ENCODE measurements at regions not wholly inside any gene's neighbourhood (a gene's known extent, or its start where the extent isn't known, plus 50 kb on each side); places are given as distances from the start of the nearest gene placed in this dataset.
"Not testable (repeated sequence)": the region's sequence is repeated elsewhere in the genome, so short reads cannot be mapped to it uniquely, and the experiment has no call there.

- intact Hi-C loops (cut with DNase I; ENCODE audit: low total_unique reads) = no loop called here
- Histone ChIP-seq H3K9me3 (no peaks in the 10 kb centered on the region), H3K4me1 (no peaks in the 10 kb centered on the region), H3K27me3 (no peaks in the 10 kb centered on the region), H3K27ac (no peak overlapping the region), H3K36me3 (ENCODE audit: low read depth, missing control alignments) (no peaks in the 10 kb centered on the region), H3K4me3 (no peak overlapping the region)
- DNase-seq = no peak
- WGBS, 2 donors = 80 to 82% methylated on average over 2 of the region's 2 CpGs
- TF ChIP-seq CTCF (IDR thresholded peaks at IDR 0.05) (no peak), POLR2A (IDR thresholded peaks at IDR 0.05) (no peak)
Observed at GRCh38 chr3:15983232-15983631, 185.5 kb upstream of the ANKRD28 start.

GRCh38 chr3:15983693-15984092 lies 185.9 kb upstream of the ANKRD28 start:
- Histone ChIP-seq H3K9me3 (no peaks in the 10 kb centered on the region), H3K4me3 (no peak overlapping the region), H3K27ac (no peak overlapping the region), H3K27me3 (no peaks in the 10 kb centered on the region), H3K36me3 (ENCODE audit: low read depth, missing control alignments) (no peaks in the 10 kb centered on the region), H3K4me1 (no peaks in the 10 kb centered on the region)
- intact Hi-C loops (cut with DNase I; ENCODE audit: low total_unique reads) = no loop called here
- TF ChIP-seq CTCF (IDR thresholded peaks at IDR 0.05) (no peak), POLR2A (IDR thresholded peaks at IDR 0.05) (no peak)
- no peak for DNase-seq
- 80 to 91% methylated on average over 1 of the region's 1 CpG for WGBS, 2 donors

DNA sequence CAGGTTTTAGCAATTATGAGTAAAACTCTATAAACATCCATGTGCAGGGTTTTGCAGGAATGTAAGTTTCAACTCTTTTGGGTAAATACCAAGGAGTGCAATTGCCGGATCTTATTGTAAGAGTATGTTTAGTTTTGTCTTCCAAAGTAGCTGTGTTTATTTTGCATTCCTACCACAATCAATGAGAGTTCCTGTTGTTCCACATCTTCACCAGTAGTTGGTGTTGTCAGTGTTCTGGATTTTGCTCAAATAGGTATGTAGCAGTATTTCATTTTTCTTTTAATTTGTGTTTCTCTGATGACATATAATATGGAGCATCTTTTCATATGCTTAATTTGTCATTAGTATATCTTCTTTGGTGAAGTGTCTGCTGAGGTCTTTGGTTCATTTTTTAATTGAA lies 185.1 kb upstream of the GALNT15 start:
- intact Hi-C loops (cut with DNase I; ENCODE audit: low total_unique reads) = no loop called here
- Histone ChIP-seq H3K4me3 (no peak overlapping the region), H3K27me3 (no peaks in the 10 kb centered on the region), H3K9me3 (no peaks in the 10 kb centered on the region), H3K4me1 (no peaks in the 10 kb centered on the region), H3K27ac (no peak overlapping the region), H3K36me3 (ENCODE audit: low read depth, missing control alignments) (no peaks in the 10 kb centered on the region)
- TF ChIP-seq POLR2A (IDR thresholded peaks at IDR 0.05) (no peak), CTCF (IDR thresholded peaks at IDR 0.05) (no peak)
- no peak for DNase-seq
- 89 to 93% methylated on average over 1 of the region's 1 CpG for WGBS, 2 donors

GRCh38 chr3:15993660-15994059 lies 180.8 kb upstream of the GALNT15 start:
- intact Hi-C loops (cut with DNase I; ENCODE audit: low total_unique reads); H3K4me1 ChIP-seq; H3K36me3 ChIP-seq (ENCODE audit: low read depth, missing control alignments); H3K27me3 ChIP-seq; DNase-seq; H3K4me3 ChIP-seq; H3K27ac ChIP-seq; H3K9me3 ChIP-seq: not testable (repeated sequence)
- WGBS, 2 donors = 78 to 94% methylated on average over 7 of the region's 7 CpGs

DNA sequence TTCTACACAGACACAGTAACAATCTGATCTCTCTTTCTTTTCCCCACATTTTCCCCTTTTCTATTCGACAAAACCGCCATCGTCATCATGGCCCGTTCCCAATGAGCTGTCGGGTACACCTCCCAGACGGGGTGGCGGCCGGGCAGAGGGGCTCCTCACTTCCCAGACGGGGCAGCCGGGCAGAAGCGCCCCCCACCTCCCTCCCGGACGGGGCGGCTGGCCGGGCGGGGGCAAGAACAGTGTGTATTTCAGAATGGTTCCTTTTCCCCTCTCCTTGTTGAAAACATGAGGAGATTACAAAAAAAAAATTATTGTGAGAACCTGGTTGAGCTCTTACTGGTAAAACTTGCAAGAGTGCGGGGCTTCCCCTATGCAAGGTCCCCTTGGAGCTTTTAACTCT lies 178.0 kb upstream of the GALNT15 start:
- H3K4me3 ChIP-seq; DNase-seq; H3K36me3 ChIP-seq (ENCODE audit: low read depth, missing control alignments); H3K27ac ChIP-seq; H3K4me1 ChIP-seq; intact Hi-C loops (cut with DNase I; ENCODE audit: low total_unique reads); H3K9me3 ChIP-seq; H3K27me3 ChIP-seq: not testable (repeated sequence)
- WGBS, 2 donors = 80 to 91% methylated on average over 13 to 17 of the region's 17 CpGs

DNA sequence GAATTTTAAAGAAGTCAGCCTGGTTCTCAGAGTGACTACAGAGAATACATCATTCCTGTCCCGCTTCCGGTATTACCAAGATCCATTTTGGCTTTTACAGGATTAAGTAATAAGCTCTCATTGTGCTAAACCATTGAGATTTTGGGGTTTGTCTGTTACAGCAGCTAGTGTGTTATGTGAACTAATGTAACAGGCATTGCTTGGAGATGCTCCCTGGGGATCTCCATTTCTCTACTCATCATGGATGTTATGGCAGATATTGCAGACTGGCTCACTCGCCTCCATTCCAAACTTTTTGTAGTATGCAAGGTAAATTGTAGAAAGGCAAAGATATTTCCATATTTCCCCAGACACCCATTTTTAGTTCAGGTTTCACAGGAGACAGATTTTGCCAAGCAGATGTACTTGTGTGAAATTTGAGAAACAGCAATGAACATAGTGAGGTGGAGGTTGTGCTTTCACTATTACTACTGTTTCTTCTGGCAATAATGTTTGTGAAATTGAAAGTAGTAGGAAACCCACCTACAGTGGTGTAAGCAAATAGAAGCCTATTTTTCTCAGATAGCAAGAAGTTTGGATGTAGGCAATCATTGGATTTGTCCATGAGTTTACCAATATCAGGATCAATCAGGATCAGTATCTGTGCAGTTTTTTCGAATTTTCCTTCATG lies 177.1 kb upstream of the GALNT15 start:
- H3K9me3 ChIP-seq = no peaks in the 10 kb centered on the region
- no peak for TF ChIP-seq CTCF (IDR thresholded peaks at IDR 0.05)
- no peak for TF ChIP-seq POLR2A (IDR thresholded peaks at IDR 0.05)
- no peak overlapping the region for H3K27ac ChIP-seq
- intact Hi-C loops (cut with DNase I; ENCODE audit: low total_unique reads) = no loop called here
- DNase-seq = no peak
- WGBS, 2 donors = 64 to 81% methylated on average over 4 of the region's 4 CpGs
- no peaks in the 10 kb centered on the region for H3K4me1 ChIP-seq
- no peaks in the 10 kb centered on the region for H3K27me3 ChIP-seq
- H3K4me3 ChIP-seq = no peak overlapping the region
- H3K36me3 ChIP-seq (ENCODE audit: low read depth, missing control alignments) = no peaks in the 10 kb centered on the region
